NCI-H748 (cell line): ENCODE measurements at regions not wholly inside any gene's neighbourhood (a gene's known extent, or its start where the extent isn't known, plus 50 kb on each side); places are given as distances from the start of the nearest gene placed in this dataset.
A peak's percentile ranks its signal among the peaks of the same experiment; 100 is the strongest.

Experiments
- DNase-seq: peaks from one replicate; lab custom pipeline; 2025; ENCODE audit not compliant: unreplicated experiment; lab: John Stamatoyannopoulos, UW

GRCh38 chr2:12514168-12514567, 202.6 kb upstream of the TRIB2 start:
- DNase-seq: no peak

DNA sequence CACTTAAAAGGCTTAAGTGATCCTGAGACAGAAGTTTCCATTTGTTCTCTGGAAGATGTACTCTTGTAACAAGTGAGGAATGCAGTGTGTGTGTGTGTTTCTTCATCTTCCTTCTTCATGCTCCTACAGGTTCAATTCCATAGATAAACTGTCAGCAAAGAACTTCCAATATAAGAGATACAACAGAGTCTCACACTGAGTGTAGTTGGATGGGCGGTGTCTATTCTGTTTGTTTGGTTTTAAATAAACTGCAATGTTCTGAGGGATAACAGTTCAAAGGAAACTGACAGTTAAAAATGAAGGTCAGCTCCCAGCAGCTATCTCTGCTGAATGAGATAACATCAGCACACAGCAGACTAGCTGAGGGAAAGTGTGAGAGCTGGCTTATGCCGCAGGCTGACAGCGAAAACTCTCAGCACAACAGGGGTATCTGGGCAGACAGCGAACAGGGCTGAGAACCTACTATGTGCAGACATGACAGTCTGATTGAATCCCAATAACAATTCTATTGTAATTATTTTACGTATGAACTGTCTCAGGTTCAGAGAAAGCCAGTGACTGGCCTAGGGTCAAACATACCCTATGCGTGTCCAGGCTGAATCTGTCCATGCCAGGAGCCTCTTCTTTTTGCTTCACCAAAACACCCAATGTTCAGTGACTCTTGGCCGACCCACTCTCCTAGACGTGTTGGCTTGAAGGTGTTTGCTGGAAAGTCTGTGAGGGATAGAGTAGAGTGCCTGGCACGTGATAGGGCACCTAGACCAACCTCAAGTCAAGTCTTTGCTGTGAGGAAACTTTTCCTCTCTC, 201.9 kb upstream of the TRIB2 start:
- DNase-seq: peak; percentile 23

GRCh38 chr2:12515871-12516270, 200.9 kb upstream of the TRIB2 start:
- DNase-seq: no peak

- no peak for DNase-seq
These were observed 183.3 kb upstream of the TRIB2 start for GRCh38 chr2:12533337-12534005.

GRCh38 chr2:12534646-12535263, 182.0 kb upstream of the TRIB2 start:
- DNase-seq: no peak

GRCh38 chr2:12536976-12537375, 179.8 kb upstream of the TRIB2 start:
- no peak for DNase-seq

- no peak for DNase-seq
These were observed 178.5 kb upstream of the TRIB2 start for GRCh38 chr2:12538138-12538694.

DNA sequence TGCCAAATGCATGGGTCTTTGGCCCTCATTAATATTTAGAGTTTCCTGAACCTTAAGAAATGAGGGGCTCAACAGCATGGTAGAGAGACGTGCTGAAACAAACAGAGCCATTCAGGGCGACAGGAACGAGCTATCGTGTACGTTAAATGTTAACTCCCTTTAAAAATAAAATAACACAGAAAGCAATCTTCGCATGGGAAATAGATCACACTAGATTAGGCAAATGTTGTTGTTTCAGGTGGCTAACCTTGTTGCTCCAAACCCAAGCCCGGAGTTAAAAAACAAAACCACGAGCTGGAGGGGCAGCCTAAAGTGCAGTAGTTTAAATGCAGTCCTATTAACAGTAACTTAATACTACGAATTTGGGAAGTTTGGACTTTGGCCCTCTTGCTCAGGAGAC, 177.4 kb upstream of the TRIB2 start:
- DNase-seq: no peak

DNA sequence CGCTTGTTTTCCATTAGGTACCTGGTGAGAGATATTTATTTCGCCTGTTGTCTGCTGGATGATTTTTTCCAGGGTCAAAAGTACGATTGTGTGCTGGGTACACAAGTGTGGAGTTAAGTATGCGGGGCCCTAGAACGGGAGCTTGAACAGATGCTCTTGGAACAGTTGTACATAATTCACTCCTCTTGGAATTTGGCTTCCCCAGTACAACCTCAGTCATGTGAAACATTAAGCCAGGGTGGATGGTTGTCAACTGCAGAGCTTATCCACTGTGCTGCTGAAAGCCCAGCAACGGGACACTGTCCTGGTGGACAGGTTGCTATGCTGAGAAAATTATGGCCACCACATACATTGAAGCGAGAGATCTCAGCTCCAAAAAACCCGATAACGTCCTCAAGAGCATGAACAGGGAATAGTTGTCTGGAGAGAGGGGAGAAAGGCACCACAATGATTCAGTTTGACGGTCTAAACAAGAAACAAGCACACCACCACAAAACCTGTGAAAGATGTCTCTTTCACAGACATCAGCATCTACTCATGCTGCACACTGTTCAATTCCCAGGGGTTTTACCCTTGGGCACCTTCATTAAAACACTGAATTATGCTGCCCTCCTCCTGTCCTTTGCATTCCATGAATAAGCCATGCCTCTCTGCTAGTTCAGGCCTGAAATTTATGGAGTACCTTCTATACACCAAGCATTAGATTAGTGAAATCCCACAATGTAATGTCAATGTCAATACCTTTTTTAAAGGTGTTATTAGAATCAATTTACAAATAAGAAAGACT, 176.8 kb upstream of the TRIB2 start:
- DNase-seq: no peak

DNA sequence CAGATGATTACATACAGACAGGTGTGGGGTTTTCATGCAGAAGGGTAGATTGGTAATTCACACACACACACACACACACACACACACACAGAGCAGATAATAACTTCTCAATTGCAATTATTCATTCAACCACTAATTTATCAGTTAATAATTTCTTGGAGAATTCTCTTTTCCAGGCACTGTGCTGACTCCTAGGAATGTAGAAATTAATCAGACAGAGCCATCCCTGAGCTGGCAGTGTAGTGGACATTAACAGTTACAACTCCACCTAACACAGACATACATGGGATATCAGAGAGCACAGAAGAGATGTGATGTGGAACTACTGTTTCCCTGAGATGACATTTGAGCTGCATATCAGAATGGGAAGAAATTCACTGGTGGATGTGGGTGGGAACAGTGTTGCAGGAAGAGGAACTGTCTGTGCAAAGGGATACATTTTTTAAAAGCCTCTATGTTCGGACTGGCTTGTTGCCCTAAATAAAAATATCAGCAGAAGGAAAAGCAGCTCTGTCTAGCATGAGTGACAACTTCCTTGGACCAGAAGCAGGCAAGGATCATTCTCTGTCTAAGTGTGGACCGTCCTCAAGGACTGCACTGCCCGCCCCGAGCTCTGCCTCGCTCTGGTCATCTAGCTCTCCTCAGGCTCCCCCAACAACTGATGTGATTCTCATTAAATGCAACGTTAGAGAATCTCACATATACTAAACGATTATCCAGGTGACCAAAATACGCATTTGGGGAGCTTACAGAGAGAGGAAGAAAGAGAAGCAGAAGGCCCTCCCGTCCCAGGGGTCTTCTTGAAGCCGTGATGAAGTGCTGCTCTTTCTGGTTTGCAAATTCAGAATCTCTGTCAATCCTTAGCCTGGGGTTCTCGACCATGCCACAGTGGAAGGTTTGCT, 173.4 kb upstream of the TRIB2 start:
- DNase-seq: no peak

DNA sequence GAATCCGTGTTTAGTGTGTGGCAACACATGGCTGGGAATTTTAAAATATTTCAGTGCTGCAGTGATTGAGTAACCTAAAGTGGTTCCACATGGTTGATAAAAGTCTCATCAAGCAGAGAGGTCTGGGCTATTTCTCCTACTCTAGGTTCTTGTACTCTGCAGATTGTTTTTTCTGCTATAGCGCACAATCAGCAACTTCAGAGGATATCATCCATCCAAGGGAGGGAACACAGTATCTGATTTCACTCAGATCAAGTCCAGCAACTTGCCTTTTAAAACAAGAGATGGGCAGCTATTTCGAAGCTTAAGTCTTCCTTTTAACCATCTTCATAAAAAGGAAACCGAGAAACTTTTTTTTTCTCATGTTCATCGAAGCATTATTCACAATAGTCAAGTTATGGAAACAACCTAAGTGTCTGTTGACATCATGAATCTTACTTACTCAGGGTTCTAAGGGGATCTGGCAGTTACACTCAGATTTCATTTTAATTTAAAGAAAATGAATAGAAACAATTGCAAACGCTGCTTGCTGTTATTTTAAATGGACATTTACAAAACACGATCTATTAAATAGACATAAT, 172.7 kb upstream of the TRIB2 start:
- DNase-seq: no peak

DNA sequence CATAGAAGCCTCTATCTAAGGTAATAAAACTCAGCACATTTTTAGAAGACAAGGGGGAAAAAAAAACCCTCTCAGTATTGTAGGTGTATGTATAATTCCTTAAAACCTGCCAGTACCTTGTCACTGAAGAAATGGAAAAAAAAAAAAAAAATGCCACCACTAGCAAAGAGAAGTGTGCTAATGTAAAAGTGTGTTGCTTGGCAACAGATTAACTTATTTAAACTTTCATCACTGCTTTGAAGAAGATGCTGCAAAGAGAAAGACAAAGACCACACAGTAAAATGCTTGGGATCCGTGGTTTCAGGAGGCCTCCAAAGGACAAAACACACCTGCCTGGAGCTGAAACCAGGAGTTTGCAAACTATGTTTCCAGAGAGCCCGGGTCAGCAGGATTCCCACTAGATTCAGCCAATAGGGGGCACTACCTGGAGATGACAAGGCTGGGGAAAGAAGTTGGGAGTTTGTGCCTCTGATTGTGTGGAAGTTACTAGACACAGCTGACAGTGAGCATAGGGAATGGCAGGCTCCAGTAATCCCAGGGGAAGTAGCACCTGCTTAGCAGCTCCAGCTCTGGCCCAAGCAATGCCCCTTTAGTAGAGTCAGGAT, 169.1 kb upstream of the TRIB2 start:
- no peak for DNase-seq

- no peak for DNase-seq
These were observed 167.8 kb upstream of the TRIB2 start for GRCh38 chr2:12548906-12549305.

DNA sequence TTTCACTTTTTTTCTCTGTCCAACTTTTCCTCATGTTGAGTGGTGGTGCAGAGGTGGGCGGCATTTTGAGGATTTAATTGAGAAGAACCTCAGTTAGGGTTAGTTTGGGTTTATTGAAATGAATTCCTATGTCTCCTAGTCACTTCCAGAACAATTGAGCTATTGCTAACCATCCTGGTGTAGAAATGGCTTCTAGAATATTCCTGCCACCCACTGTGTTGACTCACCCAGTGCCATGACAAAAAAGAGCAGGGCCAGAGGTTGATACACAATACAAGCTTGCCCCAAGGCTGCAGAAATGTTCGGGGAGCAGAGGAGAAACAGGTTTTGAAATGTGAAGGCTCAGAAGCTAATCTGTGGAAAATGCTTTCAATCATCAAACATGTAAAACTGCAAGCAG, 167.1 kb upstream of the TRIB2 start:
- DNase-seq: no peak

DNA sequence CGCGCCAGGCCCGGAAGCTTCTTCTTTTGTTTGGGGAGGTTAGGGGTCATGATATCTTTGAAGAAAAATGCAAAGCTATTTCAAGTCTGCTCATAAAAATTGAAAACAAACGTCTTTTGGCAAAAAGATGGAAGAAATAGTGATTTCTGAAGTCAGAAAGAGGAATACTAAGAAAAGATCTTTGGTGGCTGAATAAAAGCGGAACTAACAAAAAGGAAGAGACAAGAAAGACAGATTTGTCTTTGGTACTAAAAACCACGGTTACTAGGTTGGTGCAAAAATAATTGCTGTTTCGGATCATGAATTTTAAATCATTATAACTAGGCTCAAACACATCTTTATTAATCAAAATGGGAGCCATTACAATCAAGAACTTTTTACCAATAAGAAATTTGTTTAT, 164.6 kb upstream of the TRIB2 start:
- no peak for DNase-seq

DNA sequence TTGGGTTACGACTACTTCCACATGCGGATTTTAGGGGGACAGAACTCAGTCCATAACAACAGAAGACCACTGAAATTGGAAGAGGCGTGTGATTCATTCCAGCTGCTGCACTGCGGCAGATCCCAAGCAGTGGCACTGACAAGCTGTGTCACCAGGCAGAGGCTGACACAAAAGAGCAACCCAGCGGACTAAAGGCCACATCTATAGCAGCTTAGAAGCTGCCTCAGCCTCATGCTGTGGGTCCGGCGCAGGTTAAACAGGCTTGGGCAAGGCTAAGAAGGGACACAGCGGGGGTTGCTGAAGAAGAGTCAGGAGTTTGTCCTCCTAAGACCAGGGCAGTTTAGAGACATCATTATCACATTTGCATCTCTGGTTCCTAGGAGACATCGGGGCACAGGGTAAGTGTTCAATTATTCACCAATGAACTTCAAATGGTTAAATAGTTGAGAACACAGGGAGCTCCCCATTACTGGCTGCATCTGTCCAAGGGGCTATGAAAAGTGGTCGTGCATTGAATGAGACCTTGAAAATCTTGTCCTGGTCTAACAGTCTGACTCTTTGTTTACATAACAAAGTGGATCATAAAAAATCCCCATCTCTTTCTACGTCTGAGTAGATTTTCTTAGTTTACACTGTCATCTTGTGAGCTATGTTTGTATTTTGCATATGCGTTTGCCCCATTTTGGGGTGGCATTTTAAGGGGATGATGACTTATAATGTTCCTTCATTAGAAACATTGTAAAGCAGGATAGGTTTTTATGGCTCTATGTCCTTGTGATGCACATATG, 162.3 kb upstream of the TRIB2 start:
- peak; percentile 15 for DNase-seq

DNA sequence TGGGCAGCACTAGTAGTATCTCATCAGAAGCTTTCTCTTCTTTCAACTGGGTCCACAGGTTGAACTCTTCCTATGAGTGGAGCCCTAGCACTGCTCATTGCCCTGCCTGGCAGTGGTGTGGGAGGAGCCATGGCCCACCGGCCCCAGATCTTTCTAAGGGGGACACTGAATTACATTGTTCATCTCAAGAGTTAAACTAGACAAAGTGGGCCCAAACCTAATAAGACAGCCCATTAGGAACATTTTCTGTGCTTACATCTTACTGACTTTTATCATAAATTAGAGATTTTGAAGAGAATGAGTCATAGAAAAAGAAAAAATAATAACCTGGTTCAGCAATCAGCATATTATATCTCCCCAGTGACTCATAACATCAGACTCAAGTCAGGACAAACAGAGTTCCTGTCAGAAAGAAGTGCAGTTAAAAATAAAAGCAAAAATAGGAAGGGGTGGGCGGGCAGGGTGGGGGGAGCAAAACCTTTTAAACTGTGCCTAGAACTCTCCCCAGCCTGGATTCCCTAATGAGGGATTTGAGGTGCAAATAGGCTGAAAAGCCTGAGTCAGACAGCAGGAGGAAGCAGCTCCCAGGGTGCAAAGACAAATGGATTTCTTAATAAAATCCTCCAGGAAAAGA, 161.6 kb upstream of the TRIB2 start:
- no peak for DNase-seq

DNA sequence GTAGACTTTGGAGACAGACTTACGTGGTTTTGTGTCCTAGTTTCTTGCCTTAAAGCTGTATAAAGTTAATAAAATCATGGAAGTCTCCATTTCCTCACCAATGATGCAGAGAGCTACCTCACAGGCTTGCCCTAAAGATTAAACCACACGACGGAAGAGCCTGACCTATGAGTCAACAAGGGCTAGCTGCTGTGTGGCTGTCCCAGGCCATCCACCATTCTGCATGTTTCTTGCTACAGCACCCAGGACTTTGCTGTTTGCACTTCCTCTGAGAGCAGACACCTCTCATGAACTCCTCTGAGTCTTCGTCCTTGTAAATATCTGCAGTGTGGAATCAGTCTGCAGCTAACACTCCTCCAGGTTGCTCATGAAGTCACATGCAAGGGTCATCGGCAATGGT, 160.0 kb upstream of the TRIB2 start:
- DNase-seq: no peak
